IMR-90 (cell line): ENCODE measurements at regions not wholly inside any gene's neighbourhood (a gene's known extent, or its start where the extent isn't known, plus 50 kb on each side); places are given as distances from the start of the nearest gene placed in this dataset.
"Not testable (repeated sequence)": the region's sequence is repeated elsewhere in the genome, so short reads cannot be mapped to it uniquely, and the experiment has no call there.

ENCODE experiments used
- ATAC-seq: fragments of 200-7000 bp; cut with Tn5 transposase; 2 replicates; pipeline ENCODE4 v1.9.1; 2020; ENCODE audit warnings: low read depth, mild to moderate bottlenecking, moderate library complexity
- BruUV-seq: library from RNA; stranded (reverse); fragments of 400-500 nt; replicated peaks from 2 replicates; lab custom pipeline; 2021; lab: Mats Ljungman, UMichigan
- CTCF ChIA-PET: fragments of 300-600 bp; formaldehyde crosslinking; extraction: SDS; loops from one replicate; lab custom pipeline; 2021; ENCODE audit warnings: antibody characterized with exemption; lab: Yijun Ruan, JAX
- POLR2A ChIA-PET: fragments of 300-600 bp; sonication (Branson Sonifier 250); formaldehyde crosslinking; loops from one replicate; lab custom pipeline; 2022; ENCODE audit warnings: antibody characterized with exemption; ENCODE audit not compliant: unreplicated experiment; lab: Charles Lee
- DNase-seq: peaks from one replicate; pipeline ENCODE4 v3.0.0; 2013
- H2AFZ ChIP-seq: replicated peaks from 2 replicates; pipeline ENCODE3; 2013; ENCODE audit warnings: low read length, mild to moderate bottlenecking; ENCODE audit not compliant: poor library complexity
- H2AK5ac ChIP-seq: 2 replicates; pipeline ENCODE4 v1.6.1; 2013; ENCODE audit warnings: low read depth, low read length, inconsistent platforms
- H2AK9ac ChIP-seq: replicated peaks from 2 replicates; pipeline ENCODE3; 2013; ENCODE audit warnings: mild to moderate bottlenecking, low read depth, low read length, moderate library complexity; ENCODE audit not compliant: poor library complexity
- H2BK120ac ChIP-seq: 2 replicates; pipeline ENCODE4 v1.6.1; 2013; ENCODE audit warnings: low read depth, low read length, inconsistent platforms
- H2BK15ac ChIP-seq: 3 replicates; pipeline ENCODE4 v1.6.1; 2013; ENCODE audit warnings: low read depth, low read length, inconsistent platforms
- H2BK20ac ChIP-seq: 2 replicates; pipeline ENCODE4 v1.6.1; 2013; ENCODE audit warnings: low read depth, mild to moderate bottlenecking, inconsistent platforms, low read length, moderate library complexity
- H2BK5ac ChIP-seq: 2 replicates; pipeline ENCODE4 v1.6.1; 2013; ENCODE audit warnings: mild to moderate bottlenecking, low read depth, low read length, inconsistent platforms; ENCODE audit not compliant: poor library complexity, severe bottlenecking
- H3K14ac ChIP-seq: replicated peaks from 2 replicates; pipeline ENCODE4 v1.6.1; 2013; ENCODE audit warnings: low read depth, low read length, inconsistent platforms
- H3K18ac ChIP-seq: 2 replicates; pipeline ENCODE4 v1.6.1; 2013; ENCODE audit warnings: low read depth, low read length, control low read depth
- H3K23ac ChIP-seq: 2 replicates; pipeline ENCODE4 v1.6.1; 2013; ENCODE audit warnings: low read depth, low read length, inconsistent platforms
- H3K27ac ChIP-seq: 2 replicates; pipeline ENCODE4 v1.5.1; 2013; ENCODE audit warnings: mild to moderate bottlenecking, control low read depth, low read length; ENCODE audit not compliant: insufficient read depth
- H3K27me3 ChIP-seq: 2 replicates; pipeline ENCODE4 v1.6.1; 2013; ENCODE audit warnings: low read length; ENCODE audit not compliant: control insufficient read depth, insufficient read depth
- H3K36me3 ChIP-seq: 2 replicates; pipeline ENCODE4 v1.6.1; 2013; ENCODE audit warnings: low read length, mixed read lengths; ENCODE audit not compliant: control insufficient read depth, insufficient read depth
- H3K4ac ChIP-seq: 2 replicates; pipeline ENCODE4 v1.6.1; 2013; ENCODE audit warnings: low read depth, low read length, inconsistent platforms
- H3K4me1 ChIP-seq: 2 replicates; pipeline ENCODE4 v1.6.1; 2013; ENCODE audit warnings: low read length, mixed read lengths; ENCODE audit not compliant: control insufficient read depth, insufficient read depth
- H3K4me2 ChIP-seq: 2 replicates; pipeline ENCODE4 v1.6.1; 2013; ENCODE audit warnings: low read depth, mild to moderate bottlenecking, control low read depth, low read length, moderate library complexity
- H3K4me3 ChIP-seq: 2 replicates; pipeline ENCODE4 v1.5.1; 2013; ENCODE audit warnings: low read depth, mild to moderate bottlenecking, control low read depth, low read length, moderate library complexity; ENCODE audit not compliant: insufficient read depth
- H3K56ac ChIP-seq: 2 replicates; pipeline ENCODE4 v1.6.1; 2013; ENCODE audit warnings: low read length, inconsistent platforms; ENCODE audit not compliant: insufficient read depth; ENCODE audit errors: extremely low read depth
- H3K79me1 ChIP-seq, 2 experiments: 2 replicates each; pipeline ENCODE4 v1.6.1; 2013; ENCODE audit warnings: low read length in 2 of 2, inconsistent platforms in 1 of 2, low read depth in 1 of 2
- H3K9ac ChIP-seq: 2 replicates; pipeline ENCODE4 v1.6.1; 2013; ENCODE audit warnings: low read depth, low read length, control low read depth
- H3K9me1 ChIP-seq: 2 replicates; pipeline ENCODE4 v1.6.1; 2013; ENCODE audit warnings: low read length, inconsistent platforms; ENCODE audit not compliant: insufficient read depth
- H3K9me3 ChIP-seq: 2 replicates; pipeline ENCODE4 v1.6.1; 2013; ENCODE audit warnings: low read length; ENCODE audit not compliant: control insufficient read depth, insufficient read depth
- H4K20me1 ChIP-seq: 2 replicates; pipeline ENCODE4 v1.6.1; 2013; ENCODE audit warnings: low read length, inconsistent platforms; ENCODE audit not compliant: insufficient read depth
- H4K5ac ChIP-seq: 2 replicates; pipeline ENCODE4 v1.6.1; 2013; ENCODE audit warnings: mild to moderate bottlenecking, low read depth, low read length, control low read depth
- H4K8ac ChIP-seq, 2 experiments: 2 replicates each; pipeline ENCODE4 v1.6.1; 2013; ENCODE audit warnings: low read depth in 2 of 2, low read length in 2 of 2, control low read depth in 1 of 2, inconsistent platforms in 1 of 2
- H4K91ac ChIP-seq: 2 replicates; pipeline ENCODE4 v1.6.1; 2013; ENCODE audit warnings: low read depth, low read length, inconsistent platforms; ENCODE audit not compliant: insufficient read depth
- WGBS, 2 experiments: methylation state at CpG; one replicate each; pipeline versions ENCODE4 v1.1.5 to v1.1.7; 2013; ENCODE audit warnings: missing lambda C conversion rate in 2 of 2; ENCODE audit not compliant: insufficient read length in 1 of 2; ENCODE audit errors: extremely low coverage in 2 of 2; 5-methylcytosine and 5-hydroxymethylcytosine counted together
- dilution Hi-C: fragments of 300-500 bp; cut with HindIII; formaldehyde crosslinking; loops from one replicate; pipeline ENCODE4 v1.14.3; 2018; ENCODE audit warnings: low sequenced_read_pairs; ENCODE audit not compliant: unreplicated experiment
- in situ Hi-C: fragments of 300-500 bp; cut with MboI; formaldehyde crosslinking; loops from 3 replicates; pipeline ENCODE4 v1.14.3; 2019; ENCODE audit warnings: low sequenced_read_pairs, inconsistent platforms, mixed read lengths
- intact Hi-C: fragments of 100-400 bp; cut with micrococcal nuclease; formaldehyde crosslinking; loops from 2 replicates; pipeline ENCODE4 v1.10.0; 2022

DNA sequence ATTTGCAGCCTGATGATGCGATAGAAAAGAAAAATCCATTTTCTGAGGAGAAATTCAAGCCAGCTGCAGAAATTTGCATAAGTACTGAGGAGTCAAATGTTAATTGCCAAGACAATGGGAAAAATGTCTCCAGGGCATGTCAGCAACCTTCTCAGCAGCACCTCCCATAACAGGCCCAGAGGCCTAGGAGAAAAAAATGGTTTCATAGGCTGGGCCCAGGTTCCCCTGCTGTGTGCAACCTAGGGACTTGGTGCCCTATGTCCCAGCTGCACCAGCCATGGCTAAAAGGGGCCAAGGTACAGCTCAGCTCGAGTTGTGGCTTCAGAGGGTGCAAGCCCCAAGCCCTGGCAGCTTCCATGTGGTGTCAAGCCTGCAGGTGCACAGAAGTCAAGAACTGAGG is 144.8 kb upstream of the PRKD1 start:
- H3K18ac ChIP-seq, H2BK20ac ChIP-seq, H2AFZ ChIP-seq, H3K4me3 ChIP-seq, H2AK9ac ChIP-seq, H3K23ac ChIP-seq, H3K56ac ChIP-seq, H4K20me1 ChIP-seq, H3K9me1 ChIP-seq, H3K36me3 ChIP-seq, ATAC-seq, H3K14ac ChIP-seq, POLR2A ChIA-PET, BruUV-seq, H3K4ac ChIP-seq, H3K4me1 ChIP-seq, H4K5ac ChIP-seq, DNase-seq, H3K4me2 ChIP-seq, H3K79me1 ChIP-seq, H2BK15ac ChIP-seq, H2BK5ac ChIP-seq, intact Hi-C loops, H4K8ac ChIP-seq, H3K9ac ChIP-seq, in situ Hi-C loops, H2BK120ac ChIP-seq, H3K27ac ChIP-seq, H3K27me3 ChIP-seq, H4K91ac ChIP-seq, dilution Hi-C loops, H2AK5ac ChIP-seq, H3K9me3 ChIP-seq: not testable (repeated sequence)
- WGBS, 2 experiments: 0% methylated on average over 1 of the region's 2 CpGs; no CpG with 5 or more reads in 1 of the 2 experiments
- CTCF ChIA-PET: interaction anchor here (0.6 kb wide), 1 partner anchor 368 kb away, joined by 4 read pairs; no protein-coding TSS in a partner anchor
